SK-N-SH treated with all-trans-retinoic acid at 6 μM for 48 hours (cell line): ENCODE measurements at regions not wholly inside any gene's neighbourhood (a gene's known extent, or its start where the extent isn't known, plus 50 kb on each side); places are given as distances from the start of the nearest gene placed in this dataset.

Experiments used
- ARNTL ChIP-seq: fragments of 450-650 bp; formaldehyde crosslinking; IDR thresholded peaks from 2 replicates; pipeline ENCODE4 v1.5.0; 2020; ENCODE audit warnings: low read depth, mild to moderate bottlenecking, moderate library complexity, borderline replicate concordance
- CSDC2 ChIP-seq: fragments of 250-450 bp; sonication (Bioruptor Pico); IDR thresholded peaks from 2 replicates; pipeline ENCODE4 v1.5.0; 2020; ENCODE audit warnings: mild to moderate bottlenecking, moderate library complexity

DNA sequence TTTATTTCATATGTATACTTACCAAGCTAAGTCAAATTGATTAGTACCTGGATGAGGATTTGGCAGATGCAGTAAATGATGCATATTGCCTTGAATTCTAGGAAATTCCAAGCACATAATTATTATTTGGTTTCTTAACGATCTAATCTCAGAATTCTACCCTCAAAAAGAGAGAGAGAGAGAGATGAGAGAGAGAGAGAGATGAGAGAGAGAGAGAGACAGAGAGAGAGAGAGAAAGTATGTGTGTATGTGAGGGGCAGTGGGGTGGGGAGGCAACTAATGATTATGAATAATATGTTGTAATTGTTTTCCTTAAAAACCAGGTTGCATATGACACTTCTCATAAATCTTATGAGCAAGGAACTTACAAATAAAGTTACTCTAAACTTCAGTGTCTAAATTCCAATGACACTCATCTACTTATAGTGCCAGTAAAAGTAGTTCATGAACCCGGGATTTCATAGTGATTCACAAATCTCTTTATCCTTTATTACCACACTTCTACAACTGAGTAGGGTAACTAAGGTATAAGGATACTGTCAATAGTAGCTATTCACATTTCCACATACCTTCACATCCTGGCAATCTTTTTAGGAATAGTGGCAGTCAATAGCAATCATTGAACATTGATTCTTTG is 60.5 kb upstream of the EDIL3 start:
- no peak for TF ChIP-seq ARNTL
- no peak for TF ChIP-seq CSDC2 (CRISPR knock-in tag)
